Islet of Langerhans (tissue), 1 donor: ENCODE measurements at regions not wholly inside any gene's neighbourhood (a gene's known extent, or its start where the extent isn't known, plus 50 kb on each side); places are given as distances from the start of the nearest gene placed in this dataset.
"Not testable (repeated sequence)": the region's sequence is repeated elsewhere in the genome, so short reads cannot be mapped to it uniquely, and the experiment has no call there.

Source experiments
- FAIRE-seq: peaks from one replicate; lab custom pipeline; 2011; peaks lifted over from hg19 to GRCh38; lab: Jason Lieb, UNC

GRCh38 chr2:192921631-192922030 lies 726.9 kb upstream of the TMEFF2 start:
- not testable (repeated sequence) for FAIRE-seq

- no peak for FAIRE-seq
These were observed 706.7 kb upstream of the TMEFF2 start for GRCh38 chr2:192901446-192901845.

- no peak for FAIRE-seq
These were observed 704.7 kb upstream of the TMEFF2 start for GRCh38 chr2:192899466-192899865.

GRCh38 chr2:192893976-192894375 lies 699.2 kb upstream of the TMEFF2 start:
- FAIRE-seq = not testable (repeated sequence)

GRCh38 chr2:192888109-192888508 lies 693.4 kb upstream of the TMEFF2 start:
- FAIRE-seq = no peak

GRCh38 chr2:192887337-192887736 lies 692.6 kb upstream of the TMEFF2 start:
- no peak for FAIRE-seq

GRCh38 chr2:192886636-192887035 lies 691.9 kb upstream of the TMEFF2 start:
- no peak for FAIRE-seq

DNA sequence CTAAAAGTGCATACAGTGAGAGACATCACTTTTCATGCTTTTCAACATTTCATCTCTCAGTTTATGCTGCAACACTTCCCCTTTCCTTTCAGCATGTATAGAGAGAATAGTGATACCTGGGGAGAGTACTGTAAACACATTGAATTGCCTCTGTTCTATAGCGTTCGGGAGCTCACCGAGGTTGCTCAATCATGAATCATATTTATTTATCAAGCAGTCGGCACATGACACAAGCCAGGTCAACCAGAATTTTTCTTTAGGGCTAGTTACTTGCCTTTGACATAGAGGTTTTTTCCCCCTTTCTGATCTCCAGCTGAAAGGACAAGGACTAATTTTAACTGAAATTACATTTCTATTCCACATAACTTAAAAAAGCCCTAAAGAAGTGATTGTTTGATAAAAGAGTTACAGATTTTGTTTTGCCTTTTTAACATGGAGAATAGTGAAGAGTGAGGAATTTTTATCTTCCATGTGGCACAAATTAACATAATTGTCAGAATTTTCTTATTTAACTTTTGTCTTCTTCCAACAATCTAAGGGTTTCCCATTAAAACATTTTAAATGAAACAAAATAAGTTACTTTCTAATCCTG lies 690.9 kb upstream of the TMEFF2 start:
- no peak for FAIRE-seq

GRCh38 chr2:192877159-192877558 lies 682.4 kb upstream of the TMEFF2 start:
- no peak for FAIRE-seq

DNA sequence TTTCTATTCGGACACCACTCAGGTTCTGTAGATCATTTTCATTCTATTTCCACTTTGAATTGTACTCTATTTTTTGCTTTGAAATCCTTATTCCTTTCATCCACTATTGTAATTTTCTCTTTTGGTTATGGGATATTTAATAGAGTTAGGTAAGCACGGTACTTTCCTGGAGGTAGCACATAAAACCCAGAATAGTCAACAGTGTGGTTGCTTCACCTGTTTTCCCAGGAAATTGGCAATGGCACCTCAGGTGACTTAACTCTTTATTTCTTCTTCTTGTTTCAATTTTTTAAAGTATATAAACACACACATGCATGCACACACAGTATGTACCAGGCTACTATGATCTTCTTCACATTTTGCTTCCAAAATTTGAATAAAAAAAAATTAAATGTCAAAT lies 682.0 kb upstream of the TMEFF2 start:
- FAIRE-seq = no peak

DNA sequence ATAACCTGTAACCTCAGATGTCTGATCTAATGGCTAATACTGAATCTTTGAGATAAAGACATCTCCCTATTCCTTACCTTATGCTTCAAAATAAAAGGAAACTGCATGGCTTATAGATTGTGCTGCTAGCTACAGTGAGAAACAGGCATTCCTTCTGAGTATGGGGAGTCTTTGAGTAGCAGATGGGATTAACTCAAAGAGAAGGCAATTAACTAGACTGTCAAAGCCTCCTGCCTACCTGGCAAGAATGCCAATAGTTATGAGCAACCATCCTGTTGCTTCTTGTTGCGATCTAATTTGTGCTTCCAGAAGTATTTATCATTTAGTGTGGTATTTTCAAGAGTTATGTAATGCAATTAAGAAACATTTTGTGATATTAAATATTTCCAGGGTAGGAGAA lies 660.0 kb upstream of the TMEFF2 start:
- no peak for FAIRE-seq

- no peak for FAIRE-seq
These were observed 659.3 kb upstream of the TMEFF2 start for GRCh38 chr2:192854031-192854430.

GRCh38 chr2:192828947-192829346 lies 634.2 kb upstream of the TMEFF2 start:
- no peak for FAIRE-seq

DNA sequence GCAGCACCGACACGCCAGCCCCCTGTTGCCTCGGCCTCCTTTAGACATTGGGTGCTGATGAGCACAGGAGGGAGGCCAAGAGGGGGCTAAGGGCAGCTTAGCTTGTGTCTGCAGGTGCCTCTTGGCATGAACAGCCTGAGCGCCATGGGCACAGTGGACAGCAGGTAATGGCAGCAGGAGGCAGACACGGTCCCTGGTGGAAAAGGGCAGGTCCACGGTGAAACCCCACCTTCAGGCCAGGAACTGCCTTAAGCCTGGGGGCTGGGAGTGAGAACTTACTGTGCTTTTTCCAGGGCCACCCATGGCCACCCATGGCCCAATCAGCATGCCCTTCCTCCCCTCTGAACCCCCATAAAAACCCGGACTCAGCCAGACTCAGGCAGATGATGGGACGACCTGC lies 633.4 kb upstream of the TMEFF2 start:
- FAIRE-seq = no peak

GRCh38 chr2:192827735-192828134 lies 633.0 kb upstream of the TMEFF2 start:
- no peak for FAIRE-seq

GRCh38 chr2:192814376-192814775 lies 619.6 kb upstream of the TMEFF2 start:
- no peak for FAIRE-seq

DNA sequence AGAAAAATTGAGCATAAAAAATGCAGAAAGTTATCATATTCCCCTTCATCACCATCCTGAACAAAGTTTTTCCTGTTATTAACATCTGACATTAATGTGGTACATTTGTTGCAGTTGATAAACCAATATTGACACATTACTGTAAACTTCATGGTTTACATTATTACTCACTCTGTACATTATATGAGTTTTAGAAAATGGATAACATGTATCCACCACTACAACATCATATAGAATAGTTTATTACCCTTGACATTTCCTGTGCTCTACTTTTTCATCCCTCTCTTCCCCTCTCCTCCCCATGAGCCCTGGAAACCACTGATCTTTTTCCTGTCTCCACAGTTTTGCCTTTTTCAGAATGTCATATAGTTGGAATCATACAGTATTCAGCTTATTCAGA lies 618.6 kb upstream of the TMEFF2 start:
- FAIRE-seq = no peak

- no peak for FAIRE-seq
These were observed 614.4 kb upstream of the TMEFF2 start for GRCh38 chr2:192809173-192809572.

DNA sequence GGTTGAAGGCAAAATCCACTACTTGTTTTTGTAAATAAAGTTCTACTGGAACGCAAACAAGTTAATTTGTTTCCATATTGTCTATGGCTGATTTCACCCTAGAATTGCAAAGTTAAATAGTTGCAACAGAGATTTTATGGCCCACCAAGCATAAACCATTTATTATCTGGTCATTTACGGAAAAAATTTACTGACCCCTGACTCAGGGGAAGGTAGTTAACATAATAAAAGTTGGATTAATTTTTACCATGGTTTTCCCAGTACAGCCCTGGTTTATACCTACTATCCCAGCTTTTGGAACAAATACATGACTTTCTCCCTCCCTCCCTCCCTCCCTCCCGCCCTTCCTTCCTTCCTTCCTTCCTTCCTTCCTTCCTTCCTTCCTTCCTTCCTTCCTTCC lies 588.9 kb upstream of the TMEFF2 start:
- FAIRE-seq = no peak

DNA sequence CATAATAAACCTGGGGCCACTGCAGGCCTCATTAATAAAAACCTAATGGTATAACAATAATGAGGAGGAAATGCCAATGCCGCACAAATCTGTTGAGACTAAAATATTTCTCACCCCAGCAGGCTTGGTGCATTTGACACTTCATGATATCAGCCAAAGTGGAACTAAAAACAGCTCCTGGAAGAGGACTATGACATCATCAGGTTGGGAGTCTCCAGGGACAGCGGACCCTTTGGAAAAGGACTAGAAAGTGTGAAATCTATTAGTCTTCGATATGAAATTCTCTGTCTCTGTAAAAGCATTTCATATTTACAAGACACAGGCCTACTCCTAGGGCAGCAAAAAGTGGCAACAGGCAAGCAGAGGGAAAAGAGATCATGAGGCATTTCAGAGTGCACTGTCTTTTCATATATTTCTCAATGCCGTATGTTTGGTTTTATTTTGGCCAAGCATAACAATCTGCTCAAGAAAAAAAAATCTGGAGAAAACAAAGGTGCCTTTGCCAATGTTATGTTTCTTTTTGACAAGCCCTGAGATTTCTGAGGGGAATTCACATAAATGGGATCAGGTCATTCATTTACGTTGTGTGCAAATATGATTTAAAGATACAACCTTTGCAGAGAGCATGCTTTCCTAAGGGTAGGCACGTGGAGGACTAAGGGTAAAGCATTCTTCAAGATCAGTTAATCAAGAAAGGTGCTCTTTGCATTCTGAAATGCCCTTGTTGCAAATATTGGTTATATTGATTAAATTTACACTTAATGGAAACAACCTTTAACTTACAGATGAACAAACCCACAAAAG lies 580.9 kb upstream of the TMEFF2 start:
- FAIRE-seq = no peak

GRCh38 chr2:192775011-192775410 lies 580.3 kb upstream of the TMEFF2 start:
- no peak for FAIRE-seq

- FAIRE-seq = no peak
These were observed 578.3 kb upstream of the TMEFF2 start for GRCh38 chr2:192773044-192773443.

DNA sequence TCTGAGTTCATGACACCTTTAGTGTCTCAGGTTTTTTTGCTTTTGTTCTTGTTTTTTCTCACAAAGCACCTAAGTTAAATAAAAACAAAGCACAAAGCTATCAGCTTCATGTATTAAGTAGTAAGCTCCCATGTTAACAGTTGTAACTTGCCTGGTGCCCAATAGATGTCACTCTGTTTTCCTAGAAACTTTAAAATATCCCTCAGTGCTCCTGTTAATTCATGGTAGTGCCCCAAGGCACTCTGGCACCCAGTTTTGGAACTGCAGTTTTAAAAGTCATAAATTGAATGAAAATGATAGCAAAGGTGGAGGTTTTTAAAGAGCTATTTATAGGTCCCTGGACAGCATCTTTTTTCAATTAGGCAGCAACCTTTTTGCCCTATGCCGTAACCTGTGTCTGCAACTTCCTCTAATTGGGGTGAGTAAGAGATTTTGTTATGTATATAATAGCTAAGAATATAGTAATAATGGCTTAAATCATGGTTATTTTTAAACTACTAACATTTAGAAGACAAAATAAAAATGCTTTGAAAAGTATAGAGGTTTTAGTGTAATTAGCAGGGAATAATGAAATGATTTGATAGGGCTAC lies 555.0 kb upstream of the TMEFF2 start:
- peak; percentile 9 for FAIRE-seq

GRCh38 chr2:192741889-192742288 lies 547.2 kb upstream of the TMEFF2 start:
- FAIRE-seq = no peak
